NB4 (cell line): ENCODE measurements at regions not wholly inside any gene's neighbourhood (a gene's known extent, or its start where the extent isn't known, plus 50 kb on each side); places are given as distances from the start of the nearest gene placed in this dataset.

Source experiments
- DNase-seq: peaks from one replicate; pipeline ENCODE4 v3.0.0; 2010; ENCODE audit warnings: low read depth
- H3K4me3 ChIP-seq: one replicate; pipeline ENCODE4 v1.5.1; 2011; ENCODE audit warnings: mild to moderate bottlenecking, low read depth, low read length, moderate library complexity
- MYC ChIP-seq: IDR thresholded peaks from 2 replicates; pipeline ENCODE4 v1.6.1; 2011; ENCODE audit warnings: low read depth, low read length
- POLR2A ChIP-seq: IDR thresholded peaks from 2 replicates; pipeline ENCODE4 v1.6.1; 2011; ENCODE audit warnings: mild to moderate bottlenecking; ENCODE audit not compliant: insufficient read length; ENCODE audit errors: extremely low read depth
- TF ChIP-seq, protein P1 (sequence below): IDR thresholded peaks from 2 replicates; pipeline ENCODE4 v1.6.1; 2011; ENCODE audit warnings: low read depth, low read length
- TF ChIP-seq, protein P2 (sequence below): IDR thresholded peaks from one replicate; pipeline ENCODE4 v1.5.1; 2012; ENCODE audit warnings: low read depth, low read length

- H3K4me3 ChIP-seq: no peak overlapping the region
- DNase-seq: no peak
- TF ChIP-seq, protein P1, sequence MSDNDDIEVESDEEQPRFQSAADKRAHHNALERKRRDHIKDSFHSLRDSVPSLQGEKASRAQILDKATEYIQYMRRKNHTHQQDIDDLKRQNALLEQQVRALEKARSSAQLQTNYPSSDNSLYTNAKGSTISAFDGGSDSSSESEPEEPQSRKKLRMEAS: no peak
- TF ChIP-seq POLR2A (no peak), MYC (no peak)
- TF ChIP-seq, protein P2, sequence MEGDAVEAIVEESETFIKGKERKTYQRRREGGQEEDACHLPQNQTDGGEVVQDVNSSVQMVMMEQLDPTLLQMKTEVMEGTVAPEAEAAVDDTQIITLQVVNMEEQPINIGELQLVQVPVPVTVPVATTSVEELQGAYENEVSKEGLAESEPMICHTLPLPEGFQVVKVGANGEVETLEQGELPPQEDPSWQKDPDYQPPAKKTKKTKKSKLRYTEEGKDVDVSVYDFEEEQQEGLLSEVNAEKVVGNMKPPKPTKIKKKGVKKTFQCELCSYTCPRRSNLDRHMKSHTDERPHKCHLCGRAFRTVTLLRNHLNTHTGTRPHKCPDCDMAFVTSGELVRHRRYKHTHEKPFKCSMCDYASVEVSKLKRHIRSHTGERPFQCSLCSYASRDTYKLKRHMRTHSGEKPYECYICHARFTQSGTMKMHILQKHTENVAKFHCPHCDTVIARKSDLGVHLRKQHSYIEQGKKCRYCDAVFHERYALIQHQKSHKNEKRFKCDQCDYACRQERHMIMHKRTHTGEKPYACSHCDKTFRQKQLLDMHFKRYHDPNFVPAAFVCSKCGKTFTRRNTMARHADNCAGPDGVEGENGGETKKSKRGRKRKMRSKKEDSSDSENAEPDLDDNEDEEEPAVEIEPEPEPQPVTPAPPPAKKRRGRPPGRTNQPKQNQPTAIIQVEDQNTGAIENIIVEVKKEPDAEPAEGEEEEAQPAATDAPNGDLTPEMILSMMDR: no peak
Measured at GRCh38 chr4:19293781-19294180, 957.9 kb upstream of the SLIT2 start.

DNA sequence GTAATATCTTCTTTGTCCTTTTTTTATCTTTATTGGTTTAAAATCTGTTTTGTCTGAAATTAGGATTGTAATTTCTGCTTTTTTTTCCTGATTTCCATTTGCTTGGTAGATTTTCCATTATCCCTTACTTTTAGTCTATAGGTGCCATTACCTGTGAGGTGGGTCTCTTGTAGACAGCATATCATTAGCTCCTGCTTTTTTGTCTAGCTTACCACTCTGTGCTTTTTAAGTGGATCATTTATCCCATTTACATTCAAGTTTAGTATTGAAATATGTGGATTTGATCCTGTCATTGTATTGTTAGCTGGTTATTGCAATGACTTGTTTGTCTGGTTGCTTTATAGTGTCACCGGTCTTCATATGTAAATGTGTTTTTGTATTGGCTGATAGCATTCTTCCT, 958.6 kb upstream of the SLIT2 start:
- no peak overlapping the region for H3K4me3 ChIP-seq

DNA sequence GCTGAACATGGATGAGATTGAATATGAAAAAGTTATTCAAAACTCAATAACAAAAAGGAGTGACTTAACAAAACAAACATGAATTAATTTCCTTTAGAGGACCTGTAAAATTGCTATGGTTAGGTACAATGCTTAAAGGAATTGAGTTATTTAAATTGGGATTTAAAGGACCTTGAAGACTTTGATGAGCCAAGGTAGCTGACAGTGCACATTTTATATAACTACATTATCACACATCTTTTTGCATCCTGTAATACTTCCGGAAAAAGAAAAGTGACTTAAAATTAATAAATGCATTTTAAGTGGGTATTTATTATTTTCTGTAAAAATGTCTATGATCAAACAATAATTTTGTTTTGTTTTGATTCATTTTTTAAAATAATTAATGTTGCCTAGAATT, 964.8 kb upstream of the SLIT2 start:
- TF ChIP-seq, protein P1: no peak
- no peak for TF ChIP-seq MYC
- no peak for DNase-seq
- no peak overlapping the region for H3K4me3 ChIP-seq

More for the DNA sequence above, 958.6 kb upstream of the SLIT2 start:
- TF ChIP-seq POLR2A: no peak
- TF ChIP-seq, protein P1: no peak
- TF ChIP-seq, protein P2: no peak
- DNase-seq: no peak

DNA sequence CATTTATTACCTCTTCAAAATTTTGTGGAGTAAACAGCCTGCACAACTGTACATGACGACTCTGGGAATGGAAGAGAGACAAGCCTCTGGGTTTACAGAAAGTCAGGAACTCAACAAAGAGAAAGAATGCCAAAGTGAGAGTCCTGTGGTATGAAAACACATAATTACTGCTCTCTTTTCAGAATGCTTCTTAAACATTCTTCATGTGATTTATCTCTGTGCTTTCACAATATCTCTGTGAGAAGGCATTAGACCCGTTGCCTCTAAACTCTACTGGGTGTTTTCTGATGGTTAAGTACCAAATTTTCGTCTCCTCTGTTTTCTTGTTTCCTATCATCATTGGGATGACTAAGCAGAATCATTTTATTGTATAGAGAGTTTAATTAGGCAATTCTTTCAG, 966.6 kb upstream of the SLIT2 start:
- no peak for TF ChIP-seq POLR2A
- TF ChIP-seq, protein P2: no peak
- no peak for DNase-seq
- H3K4me3 ChIP-seq: no peak overlapping the region

DNA sequence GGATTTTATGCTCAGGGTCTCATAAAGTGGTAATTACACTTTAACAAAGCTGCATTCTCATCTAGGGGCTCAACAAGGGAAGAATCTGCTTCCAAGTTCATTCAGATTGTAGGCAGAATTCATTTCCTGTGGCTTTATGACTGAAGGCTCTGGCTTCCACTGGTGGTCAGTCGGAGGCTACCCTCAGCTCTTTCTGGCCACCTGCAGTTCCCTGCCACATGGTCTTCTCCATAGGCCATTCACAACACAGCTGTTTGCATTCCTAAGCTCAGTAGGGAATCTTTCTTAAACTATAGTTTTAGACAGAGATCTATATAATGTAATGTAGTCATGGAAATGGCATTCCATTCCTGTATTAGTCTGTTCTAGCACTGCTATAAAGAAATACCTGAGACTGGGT, 973.0 kb upstream of the SLIT2 start:
- no peak for TF ChIP-seq POLR2A
- TF ChIP-seq, protein P1: no peak
- TF ChIP-seq, protein P2: no peak
- TF ChIP-seq MYC: no peak
- DNase-seq: no peak
- no peak overlapping the region for H3K4me3 ChIP-seq

GRCh38 chr4:19266566-19266965, 985.1 kb upstream of the SLIT2 start:
- H3K4me3 ChIP-seq: no peak overlapping the region
- no peak for DNase-seq
- TF ChIP-seq, protein P2: no peak
- no peak for TF ChIP-seq MYC
- TF ChIP-seq, protein P1: no peak
- no peak for TF ChIP-seq POLR2A
